ENCODE measurements at regions not wholly inside any gene's neighbourhood (a gene's known extent, or its start where the extent isn't known, plus 50 kb on each side); places are given as distances from the start of the nearest gene placed in this dataset.

GRCh38 chr15:35173444-35174118, 88.5 kb upstream of the NANOGP8 start:
- no peaks in the 10 kb centered on the region for H3K9me3 ChIP-seq
- H3K27me3 ChIP-seq: no peaks in the 10 kb centered on the region
- intact Hi-C loops (cut with DNase I; ENCODE audit: low total_unique reads): no loop called here
- TF ChIP-seq POLR2A (IDR thresholded peaks at IDR 0.05) (no peak), POLR2AphosphoS5 (IDR thresholded peaks at IDR 0.05) (no peak), EP300 (IDR thresholded peaks at IDR 0.05; ENCODE audit: low read depth) (no peak)
- TF ChIP-seq, protein P1, sequence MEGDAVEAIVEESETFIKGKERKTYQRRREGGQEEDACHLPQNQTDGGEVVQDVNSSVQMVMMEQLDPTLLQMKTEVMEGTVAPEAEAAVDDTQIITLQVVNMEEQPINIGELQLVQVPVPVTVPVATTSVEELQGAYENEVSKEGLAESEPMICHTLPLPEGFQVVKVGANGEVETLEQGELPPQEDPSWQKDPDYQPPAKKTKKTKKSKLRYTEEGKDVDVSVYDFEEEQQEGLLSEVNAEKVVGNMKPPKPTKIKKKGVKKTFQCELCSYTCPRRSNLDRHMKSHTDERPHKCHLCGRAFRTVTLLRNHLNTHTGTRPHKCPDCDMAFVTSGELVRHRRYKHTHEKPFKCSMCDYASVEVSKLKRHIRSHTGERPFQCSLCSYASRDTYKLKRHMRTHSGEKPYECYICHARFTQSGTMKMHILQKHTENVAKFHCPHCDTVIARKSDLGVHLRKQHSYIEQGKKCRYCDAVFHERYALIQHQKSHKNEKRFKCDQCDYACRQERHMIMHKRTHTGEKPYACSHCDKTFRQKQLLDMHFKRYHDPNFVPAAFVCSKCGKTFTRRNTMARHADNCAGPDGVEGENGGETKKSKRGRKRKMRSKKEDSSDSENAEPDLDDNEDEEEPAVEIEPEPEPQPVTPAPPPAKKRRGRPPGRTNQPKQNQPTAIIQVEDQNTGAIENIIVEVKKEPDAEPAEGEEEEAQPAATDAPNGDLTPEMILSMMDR (IDR thresholded peaks at IDR 0.05): no peak
- in situ Hi-C loops (cut with MboI; ENCODE audit: low pct_ligation_motif_present in 1 of 4, low pct_unique_long_range_greater_than_20kb in 1 of 4, low sequenced_read_pairs in 3 of 4): no loop called here
- no peak for DNase-seq
- H3K36me3 ChIP-seq: no peaks in the 10 kb centered on the region
- H3K27ac ChIP-seq: no peak overlapping the region
- no peak overlapping the region for H3K4me3 ChIP-seq
- 61 to 64% methylated on average over 4 of the region's 4 CpGs for WGBS, 2 donors (ENCODE audit: low coverage in 1 of 2)
- H3K4me1 ChIP-seq: peaks cover 0 to 7% (median 0%) of the 10 kb centered on the region in 4 donors

GRCh38 chr15:35170207-35170606, 85.1 kb upstream of the NANOGP8 start:
- in situ Hi-C loops (cut with MboI; ENCODE audit: low pct_ligation_motif_present in 1 of 4, low pct_unique_long_range_greater_than_20kb in 1 of 4, low sequenced_read_pairs in 3 of 4): no loop called here
- H3K27me3 ChIP-seq: no peaks in the 10 kb centered on the region
- intact Hi-C loops (cut with DNase I; ENCODE audit: low total_unique reads): no loop called here
- H3K4me3 ChIP-seq: no peak overlapping the region
- H3K4me1 ChIP-seq: peaks cover 0 to 8% (median 0%) of the 10 kb centered on the region in 4 donors
- H3K9me3 ChIP-seq: no peaks in the 10 kb centered on the region
- no peak for DNase-seq
- TF ChIP-seq EP300 (IDR thresholded peaks at IDR 0.05; ENCODE audit: low read depth): no peak
- TF ChIP-seq, protein P1 (IDR thresholded peaks at IDR 0.05): no peak
- no peak for TF ChIP-seq POLR2AphosphoS5 (IDR thresholded peaks at IDR 0.05)
- no peak for TF ChIP-seq POLR2A (IDR thresholded peaks at IDR 0.05)
- H3K27ac ChIP-seq: no peak overlapping the region
- no peaks in the 10 kb centered on the region for H3K36me3 ChIP-seq
- WGBS, 2 donors (ENCODE audit: low coverage in 1 of 2): 55 to 63% methylated on average over 3 of the region's 3 CpGs

GRCh38 chr15:35168464-35168863, 83.4 kb upstream of the NANOGP8 start:
- Histone ChIP-seq H3K9me3 (no peaks in the 10 kb centered on the region), H3K4me3 (no peak overlapping the region), H3K36me3 (no peaks in the 10 kb centered on the region), H3K4me1 (peaks cover 0 to 8% (median 0%) of the 10 kb centered on the region in 4 donors), H3K27me3 (no peaks in the 10 kb centered on the region), H3K27ac (no peak overlapping the region)
- in situ Hi-C loops (cut with MboI; ENCODE audit: low pct_ligation_motif_present in 1 of 4, low pct_unique_long_range_greater_than_20kb in 1 of 4, low sequenced_read_pairs in 3 of 4): no loop called here
- 40 to 52% methylated on average over 4 of the region's 4 CpGs for WGBS, 2 donors (ENCODE audit: low coverage in 1 of 2)
- no peak for TF ChIP-seq POLR2A (IDR thresholded peaks at IDR 0.05)
- TF ChIP-seq EP300 (IDR thresholded peaks at IDR 0.05; ENCODE audit: low read depth): no peak
- no peak for TF ChIP-seq POLR2AphosphoS5 (IDR thresholded peaks at IDR 0.05)
- TF ChIP-seq, protein P1 (IDR thresholded peaks at IDR 0.05): no peak
- intact Hi-C loops (cut with DNase I; ENCODE audit: low total_unique reads): no loop called here
- DNase-seq: no peak

- H3K27ac ChIP-seq: no peak overlapping the region
- H3K27me3 ChIP-seq: no peaks in the 10 kb centered on the region
- H3K9me3 ChIP-seq: no peaks in the 10 kb centered on the region
- no peak for DNase-seq
- 84 to 95% methylated on average over 2 of the region's 2 CpGs for WGBS, 2 donors (ENCODE audit: low coverage in 1 of 2)
- intact Hi-C loops (cut with DNase I; ENCODE audit: low total_unique reads) (no loop called here), in situ Hi-C loops (cut with MboI; ENCODE audit: low pct_ligation_motif_present in 1 of 4, low pct_unique_long_range_greater_than_20kb in 1 of 4, low sequenced_read_pairs in 3 of 4) (no loop called here)
- TF ChIP-seq, protein P1 (IDR thresholded peaks at IDR 0.05): no peak
- TF ChIP-seq EP300 (IDR thresholded peaks at IDR 0.05; ENCODE audit: low read depth) (no peak), POLR2A (IDR thresholded peaks at IDR 0.05) (no peak), POLR2AphosphoS5 (IDR thresholded peaks at IDR 0.05) (no peak)
- peaks cover 0 to 8% (median 0%) of the 10 kb centered on the region in 4 donors for H3K4me1 ChIP-seq
- H3K36me3 ChIP-seq: no peaks in the 10 kb centered on the region
- H3K4me3 ChIP-seq: no peak overlapping the region
Observed at GRCh38 chr15:35167675-35168074, 82.6 kb upstream of the NANOGP8 start.
